Thoracic aorta (tissue), 2 donors: ENCODE measurements at regions not wholly inside any gene's neighbourhood (a gene's known extent, or its start where the extent isn't known, plus 50 kb on each side); places are given as distances from the start of the nearest gene placed in this dataset.
"Not testable (repeated sequence)": the region's sequence is repeated elsewhere in the genome, so short reads cannot be mapped to it uniquely, and the experiment has no call there.

Experiments used
- ATAC-seq: fragments of 150-250 bp; one replicate; pipeline ENCODE4 v1.8.0; 2017; ENCODE audit warnings: low read depth; ENCODE audit not compliant: insufficient number of reproducible peaks, low FRiP score
- DNase-seq: peaks from one replicate; pipeline ENCODE4 v3.0.0-alpha.2; 2020; ENCODE audit warnings: low spot score
- H3K27ac ChIP-seq, 2 donors: fragments of 200-600 bp; sonication (generic); 1 replicate in 1 of 2; 2 replicates in 1 of 2; pipeline ENCODE4 v1.5.1; 2016; ENCODE audit warnings: mild to moderate bottlenecking in 2 of 2, moderate library complexity in 2 of 2
- H3K27me3 ChIP-seq: fragments of 200-600 bp; sonication (generic); replicated peaks from 2 replicates; pipeline ENCODE4 v1.6.0; 2016; ENCODE audit warnings: mild to moderate bottlenecking; ENCODE audit not compliant: insufficient read depth
- H3K36me3 ChIP-seq: fragments of 200-600 bp; sonication (generic); one replicate; pipeline ENCODE4 v1.5.1; 2016
- H3K4me1 ChIP-seq, 2 donors: fragments of 200-600 bp; sonication (generic); 1 replicate in 1 of 2; 2 replicates in 1 of 2; pipeline versions ENCODE4 v1.5.1 to v1.6.0; 2016; ENCODE audit warnings: low read depth in 2 of 2, mild to moderate bottlenecking in 1 of 2; ENCODE audit not compliant: control insufficient read depth in 1 of 2
- H3K4me3 ChIP-seq: fragments of 200-600 bp; sonication (generic); 2 replicates; pipeline ENCODE4 v1.5.1; 2016; ENCODE audit warnings: mild to moderate bottlenecking
- H3K9me3 ChIP-seq: fragments of 200-600 bp; sonication (generic); 2 replicates; pipeline ENCODE4 v1.5.1; 2016
- TF ChIP-seq, protein P1 (sequence below): fragments of 200-600 bp; sonication (generic); IDR thresholded peaks from one replicate; pipeline ENCODE4 v1.5.1; 2019; ENCODE audit warnings: antibody characterized with exemption

DNA sequence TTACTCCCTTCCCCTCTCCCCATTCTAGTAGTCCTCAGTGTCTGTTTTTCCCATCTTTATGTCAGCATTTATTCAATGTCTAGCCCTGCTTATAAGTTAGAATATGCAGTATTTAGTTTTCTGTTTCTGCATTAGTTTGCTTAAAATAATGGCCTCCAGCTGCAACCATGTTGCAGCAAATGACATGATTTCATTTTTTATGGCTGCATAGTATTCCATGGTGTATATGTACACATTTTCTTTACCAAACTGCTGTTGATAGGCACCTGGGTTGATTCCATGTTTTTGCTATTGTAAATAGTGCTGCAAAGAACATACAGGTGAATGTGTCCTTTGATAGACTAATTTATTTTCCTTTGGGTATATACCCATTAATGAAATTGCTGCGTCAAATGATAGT, 267.7 kb downstream of the SRGAP2C start:
- H3K27me3 ChIP-seq, result no peaks in the 10 kb centered on the region
- ATAC-seq (no peak), DNase-seq (no peak)
- TF ChIP-seq, protein P1, sequence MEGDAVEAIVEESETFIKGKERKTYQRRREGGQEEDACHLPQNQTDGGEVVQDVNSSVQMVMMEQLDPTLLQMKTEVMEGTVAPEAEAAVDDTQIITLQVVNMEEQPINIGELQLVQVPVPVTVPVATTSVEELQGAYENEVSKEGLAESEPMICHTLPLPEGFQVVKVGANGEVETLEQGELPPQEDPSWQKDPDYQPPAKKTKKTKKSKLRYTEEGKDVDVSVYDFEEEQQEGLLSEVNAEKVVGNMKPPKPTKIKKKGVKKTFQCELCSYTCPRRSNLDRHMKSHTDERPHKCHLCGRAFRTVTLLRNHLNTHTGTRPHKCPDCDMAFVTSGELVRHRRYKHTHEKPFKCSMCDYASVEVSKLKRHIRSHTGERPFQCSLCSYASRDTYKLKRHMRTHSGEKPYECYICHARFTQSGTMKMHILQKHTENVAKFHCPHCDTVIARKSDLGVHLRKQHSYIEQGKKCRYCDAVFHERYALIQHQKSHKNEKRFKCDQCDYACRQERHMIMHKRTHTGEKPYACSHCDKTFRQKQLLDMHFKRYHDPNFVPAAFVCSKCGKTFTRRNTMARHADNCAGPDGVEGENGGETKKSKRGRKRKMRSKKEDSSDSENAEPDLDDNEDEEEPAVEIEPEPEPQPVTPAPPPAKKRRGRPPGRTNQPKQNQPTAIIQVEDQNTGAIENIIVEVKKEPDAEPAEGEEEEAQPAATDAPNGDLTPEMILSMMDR, result no peak
- H3K4me3 ChIP-seq, result no peak overlapping the region
- H3K27ac ChIP-seq, result no peak overlapping the region
- H3K4me1 ChIP-seq, result no peaks in the 10 kb centered on the region
- no peaks in the 10 kb centered on the region for H3K36me3 ChIP-seq
- no peaks in the 10 kb centered on the region for H3K9me3 ChIP-seq

DNA sequence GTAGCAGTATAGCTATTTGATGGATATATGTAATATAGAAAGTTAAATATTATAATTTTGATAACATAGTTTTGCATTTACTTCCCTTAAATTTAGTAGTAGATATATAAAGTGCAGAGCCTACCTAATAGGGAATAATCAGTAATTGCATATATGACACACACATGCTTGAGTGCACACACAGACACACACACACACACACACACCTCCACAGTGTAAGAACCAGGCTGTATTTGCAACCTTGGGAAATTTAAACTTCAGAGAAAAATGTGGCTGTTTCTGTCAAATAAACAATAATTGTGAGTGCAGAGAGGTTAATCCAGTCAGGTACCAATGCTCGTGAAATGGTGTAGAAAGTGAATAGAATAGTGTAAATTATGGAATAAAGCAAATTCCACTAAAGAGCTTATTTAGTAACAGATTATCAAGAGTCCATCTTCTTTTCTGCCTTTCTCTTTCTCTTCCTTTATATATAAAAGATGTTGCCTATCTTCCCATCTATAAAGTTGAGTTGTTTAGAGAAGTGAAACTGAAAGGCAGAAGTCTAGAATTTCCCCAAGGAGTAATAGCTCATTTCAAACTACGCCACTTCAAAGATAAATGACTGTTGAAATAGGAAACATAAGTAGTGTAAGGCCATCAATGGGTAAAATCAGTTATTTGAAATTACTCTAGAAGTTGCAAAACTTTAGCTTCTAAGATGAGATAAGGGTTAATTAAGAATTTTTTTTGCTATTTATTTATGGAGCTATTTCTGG, 273.7 kb downstream of the SRGAP2C start:
- TF ChIP-seq, protein P1, result no peak
- Histone ChIP-seq H3K4me3 (no peak overlapping the region), H3K9me3 (no peaks in the 10 kb centered on the region)

GRCh38 chr1:121459235-121459634, 274.5 kb downstream of the SRGAP2C start:
- H3K36me3 ChIP-seq, result no peaks in the 10 kb centered on the region
- DNase-seq (no peak), ATAC-seq (no peak)
- H3K4me1 ChIP-seq, result no peaks in the 10 kb centered on the region
- H3K27me3 ChIP-seq, result no peaks in the 10 kb centered on the region
- H3K9me3 ChIP-seq, result no peaks in the 10 kb centered on the region
- H3K27ac ChIP-seq, result no peak overlapping the region
- TF ChIP-seq, protein P1, result no peak
- H3K4me3 ChIP-seq, result no peak overlapping the region

More for the DNA sequence above, 273.7 kb downstream of the SRGAP2C start:
- DNase-seq (no peak), ATAC-seq (no peak)
- Histone ChIP-seq H3K36me3 (no peaks in the 10 kb centered on the region), H3K27me3 (no peaks in the 10 kb centered on the region), H3K4me1 (no peaks in the 10 kb centered on the region), H3K27ac (no peak overlapping the region)

- not testable (repeated sequence) for ATAC-seq, H3K36me3 ChIP-seq, H3K4me3 ChIP-seq, H3K4me1 ChIP-seq, DNase-seq, H3K9me3 ChIP-seq, H3K27me3 ChIP-seq, H3K27ac ChIP-seq
Observed at GRCh38 chr1:121469395-121469794, 284.6 kb downstream of the SRGAP2C start.

GRCh38 chr1:121470401-121470800, 285.6 kb downstream of the SRGAP2C start:
- H3K9me3 ChIP-seq, H3K27me3 ChIP-seq, ATAC-seq, H3K36me3 ChIP-seq, DNase-seq, H3K4me3 ChIP-seq, H3K27ac ChIP-seq, H3K4me1 ChIP-seq: not testable (repeated sequence)

GRCh38 chr1:121471523-121471922, 286.7 kb downstream of the SRGAP2C start:
- TF ChIP-seq, protein P1, result no peak
- no peak overlapping the region for H3K27ac ChIP-seq
- H3K27me3 ChIP-seq, result no peaks in the 10 kb centered on the region
- ATAC-seq (no peak), DNase-seq (no peak)
- H3K36me3 ChIP-seq, result no peaks in the 10 kb centered on the region
- H3K4me1 ChIP-seq, result no peaks in the 10 kb centered on the region
- H3K4me3 ChIP-seq, result no peak overlapping the region
- no peaks in the 10 kb centered on the region for H3K9me3 ChIP-seq
